ENCODE measurements at regions not wholly inside any gene's neighbourhood (a gene's known extent, or its start where the extent isn't known, plus 50 kb on each side); places are given as distances from the start of the nearest gene placed in this dataset.
"Not testable (repeated sequence)": the region's sequence is repeated elsewhere in the genome, so short reads cannot be mapped to it uniquely, and the experiment has no call there.

DNA sequence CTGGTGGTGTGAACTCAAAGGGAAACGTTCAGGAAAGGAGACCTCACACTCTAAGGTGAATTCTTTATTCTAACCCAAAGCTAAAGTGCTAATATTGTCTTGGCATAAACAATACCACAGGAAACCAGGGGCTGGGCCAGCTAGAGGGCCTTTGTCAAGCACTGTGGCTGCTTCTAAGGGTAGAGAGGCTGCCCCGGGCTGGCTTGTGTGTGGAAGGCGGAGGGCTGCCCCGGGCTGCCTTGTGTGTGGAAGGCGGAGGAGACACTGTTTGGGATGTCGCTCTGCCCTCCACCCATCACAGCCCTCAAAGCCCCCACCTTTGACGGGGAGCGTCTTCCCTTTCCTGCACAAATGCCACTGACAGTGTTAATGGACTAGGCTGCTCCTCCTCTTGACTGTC lies 216.8 kb downstream of the TOMM20 start:
- Histone ChIP-seq H2AFZ (ENCODE audit: low read length) (no peak overlapping the region), H3K36me3 (replicated peaks in 1 of 2; ENCODE audit: control insufficient read depth in 1 of 2, insufficient read depth in 2 of 2, low read length in 2 of 2) (no peaks in the 10 kb centered on the region), H3K9me3 (ENCODE audit: low read length) (no peaks in the 10 kb centered on the region), H3K4me3 (replicated peaks in 1 of 3; ENCODE audit: insufficient read depth in 1 of 3, low read depth in 2 of 3, low read length in 3 of 3) (no peak overlapping the region), H3K4me1 (ENCODE audit: insufficient read depth, low read length) (peaks cover 51% of the 10 kb centered on the region), H3K9ac (ENCODE audit: insufficient read depth, low read depth, low read length) (no peak overlapping the region), H3K27ac (ENCODE audit: extremely low read length, insufficient read depth, low read length) (no peak overlapping the region), H3K79me2 (ENCODE audit: insufficient read depth, low read length) (no peaks in the 10 kb centered on the region), H4K20me1 (ENCODE audit: insufficient read depth, low read length) (no peaks in the 10 kb centered on the region), H3K4me2 (ENCODE audit: low read depth, low read length) (no peak overlapping the region), H3K27me3 (ENCODE audit: control insufficient read depth in 1 of 2, insufficient read depth in 2 of 2, low read length in 2 of 2) (no peaks in the 10 kb centered on the region)
- ChIA-PET POLR2A (no interaction called here), CTCF (ENCODE audit: low intra/inter-chr PET ratio, low total read pairs) (no interaction called here)
- intact Hi-C loops (cut with micrococcal nuclease; ENCODE audit: unreplicated experiment) (no loop called here), in situ Hi-C loops (cut with HindIII; ENCODE audit: extremely low pct_ligation_motif_present, low pct_unique_long_range_greater_than_20kb) (no loop called here)
- no peak for DNase-seq (ENCODE audit: low spot score)
- no TSS peak for BruUV-seq (replicated peaks)
- FAIRE-seq, result no peak
- no peak for ATAC-seq
- TF ChIP-seq, protein P1, sequence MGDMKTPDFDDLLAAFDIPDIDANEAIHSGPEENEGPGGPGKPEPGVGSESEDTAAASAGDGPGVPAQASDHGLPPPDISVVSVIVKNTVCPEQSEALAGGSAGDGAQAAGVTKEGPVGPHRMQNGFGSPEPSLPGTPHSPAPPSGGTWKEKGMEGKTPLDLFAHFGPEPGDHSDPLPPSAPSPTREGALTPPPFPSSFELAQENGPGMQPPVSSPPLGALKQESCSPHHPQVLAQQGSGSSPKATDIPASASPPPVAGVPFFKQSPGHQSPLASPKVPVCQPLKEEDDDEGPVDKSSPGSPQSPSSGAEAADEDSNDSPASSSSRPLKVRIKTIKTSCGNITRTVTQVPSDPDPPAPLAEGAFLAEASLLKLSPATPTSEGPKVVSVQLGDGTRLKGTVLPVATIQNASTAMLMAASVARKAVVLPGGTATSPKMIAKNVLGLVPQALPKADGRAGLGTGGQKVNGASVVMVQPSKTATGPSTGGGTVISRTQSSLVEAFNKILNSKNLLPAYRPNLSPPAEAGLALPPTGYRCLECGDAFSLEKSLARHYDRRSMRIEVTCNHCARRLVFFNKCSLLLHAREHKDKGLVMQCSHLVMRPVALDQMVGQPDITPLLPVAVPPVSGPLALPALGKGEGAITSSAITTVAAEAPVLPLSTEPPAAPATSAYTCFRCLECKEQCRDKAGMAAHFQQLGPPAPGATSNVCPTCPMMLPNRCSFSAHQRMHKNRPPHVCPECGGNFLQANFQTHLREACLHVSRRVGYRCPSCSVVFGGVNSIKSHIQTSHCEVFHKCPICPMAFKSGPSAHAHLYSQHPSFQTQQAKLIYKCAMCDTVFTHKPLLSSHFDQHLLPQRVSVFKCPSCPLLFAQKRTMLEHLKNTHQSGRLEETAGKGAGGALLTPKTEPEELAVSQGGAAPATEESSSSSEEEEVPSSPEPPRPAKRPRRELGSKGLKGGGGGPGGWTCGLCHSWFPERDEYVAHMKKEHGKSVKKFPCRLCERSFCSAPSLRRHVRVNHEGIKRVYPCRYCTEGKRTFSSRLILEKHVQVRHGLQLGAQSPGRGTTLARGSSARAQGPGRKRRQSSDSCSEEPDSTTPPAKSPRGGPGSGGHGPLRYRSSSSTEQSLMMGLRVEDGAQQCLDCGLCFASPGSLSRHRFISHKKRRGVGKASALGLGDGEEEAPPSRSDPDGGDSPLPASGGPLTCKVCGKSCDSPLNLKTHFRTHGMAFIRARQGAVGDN (CRISPR knock-in tag; IDR thresholded peaks at IDR 0.05), result peak; percentile 18; the same call in 1 of the 2 replicates
- TF ChIP-seq HIVEP1 (CRISPR knock-in tag; IDR thresholded peaks at IDR 0.05), result no peak
- 69% methylated on average over 3 of the region's 8 CpGs for WGBS (ENCODE audit: low lambda C conversion rate)

DNA sequence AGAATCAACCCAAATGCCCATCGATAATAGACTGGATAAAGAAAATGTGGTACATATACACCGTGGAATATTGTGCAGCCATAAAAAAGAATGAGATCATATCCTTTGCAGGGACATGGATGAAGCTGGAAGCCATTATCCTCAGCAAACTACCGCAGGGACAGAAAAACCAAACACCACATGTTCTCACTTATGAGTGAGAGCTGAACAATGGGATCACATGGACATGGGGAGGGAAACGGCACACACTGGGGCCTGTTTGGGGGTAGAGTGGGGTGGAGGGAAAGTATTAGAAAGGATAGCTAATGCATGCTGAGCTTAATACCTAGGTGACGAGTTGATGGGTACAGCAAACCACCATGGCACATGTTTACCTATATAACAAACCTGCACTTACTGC lies 217.5 kb downstream of the TOMM20 start:
- in situ Hi-C loops (cut with HindIII; ENCODE audit: extremely low pct_ligation_motif_present, low pct_unique_long_range_greater_than_20kb); H3K4me2 ChIP-seq (ENCODE audit: low read depth, low read length); H3K79me2 ChIP-seq (ENCODE audit: insufficient read depth, low read length); H3K36me3 ChIP-seq (replicated peaks in 1 of 2; ENCODE audit: control insufficient read depth in 1 of 2, insufficient read depth in 2 of 2, low read length in 2 of 2); intact Hi-C loops (cut with micrococcal nuclease; ENCODE audit: unreplicated experiment); ATAC-seq; FAIRE-seq; H4K20me1 ChIP-seq (ENCODE audit: insufficient read depth, low read length); H3K27me3 ChIP-seq (ENCODE audit: control insufficient read depth in 1 of 2, insufficient read depth in 2 of 2, low read length in 2 of 2); DNase-seq (ENCODE audit: low spot score); H2AFZ ChIP-seq (ENCODE audit: low read length); H3K27ac ChIP-seq (ENCODE audit: extremely low read length, insufficient read depth, low read length); H3K9ac ChIP-seq (ENCODE audit: insufficient read depth, low read depth, low read length); BruUV-seq (replicated peaks); H3K9me3 ChIP-seq (ENCODE audit: low read length); CTCF ChIA-PET (ENCODE audit: low intra/inter-chr PET ratio, low total read pairs); H3K4me3 ChIP-seq (replicated peaks in 1 of 3; ENCODE audit: insufficient read depth in 1 of 3, low read depth in 2 of 3, low read length in 3 of 3): not testable (repeated sequence)
- WGBS (ENCODE audit: low lambda C conversion rate), result 95% methylated on average over 5 of the region's 5 CpGs
- peaks cover 54% of the 10 kb centered on the region for H3K4me1 ChIP-seq (ENCODE audit: insufficient read depth, low read length)
- POLR2A ChIA-PET, result interaction anchor here (1.1 kb wide), 1 partner anchor 46 kb away, joined by 3 read pairs; no protein-coding TSS in a partner anchor
